GM21423 (cell line): ENCODE measurements at regions not wholly inside any gene's neighbourhood (a gene's known extent, or its start where the extent isn't known, plus 50 kb on each side); places are given as distances from the start of the nearest gene placed in this dataset.

Experiments
- ATAC-seq: cut with Tn5 transposase; IDR thresholded peaks from one replicate; pipeline ENCODE4 v1.9.1; 2021; ENCODE audit warnings: mild to moderate bottlenecking, moderate library complexity; ENCODE audit not compliant: unreplicated experiment

DNA sequence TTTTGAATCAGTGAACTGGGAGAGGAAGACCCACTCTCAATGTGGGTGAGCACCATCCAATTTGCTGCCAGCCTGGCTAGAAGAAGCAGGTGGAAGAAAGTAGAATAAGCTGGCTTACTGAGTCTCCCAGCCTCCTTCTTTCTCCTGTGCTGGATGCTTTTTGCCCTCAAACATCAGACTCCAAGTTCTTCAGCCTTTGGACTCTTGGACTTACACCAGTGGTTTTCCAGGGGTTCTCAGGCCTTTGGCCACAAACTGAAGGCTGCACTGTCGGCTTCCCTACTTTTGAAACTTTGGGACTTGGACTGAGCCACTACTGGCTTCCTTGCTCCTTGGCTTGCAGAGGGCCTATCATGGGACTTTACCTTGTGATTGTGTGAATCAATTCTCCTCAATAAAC lies 804.2 kb upstream of the SLITRK1 start:
- no peak for ATAC-seq

GRCh38 chr13:84684804-84685203 lies 802.5 kb upstream of the SLITRK1 start:
- ATAC-seq, result no peak

GRCh38 chr13:84684048-84684662 lies 801.9 kb upstream of the SLITRK1 start:
- no peak for ATAC-seq

- no peak for ATAC-seq
These were observed 801.2 kb upstream of the SLITRK1 start for GRCh38 chr13:84683448-84683847.

- no peak for ATAC-seq
These were observed 795.6 kb upstream of the SLITRK1 start for GRCh38 chr13:84677836-84678235.

DNA sequence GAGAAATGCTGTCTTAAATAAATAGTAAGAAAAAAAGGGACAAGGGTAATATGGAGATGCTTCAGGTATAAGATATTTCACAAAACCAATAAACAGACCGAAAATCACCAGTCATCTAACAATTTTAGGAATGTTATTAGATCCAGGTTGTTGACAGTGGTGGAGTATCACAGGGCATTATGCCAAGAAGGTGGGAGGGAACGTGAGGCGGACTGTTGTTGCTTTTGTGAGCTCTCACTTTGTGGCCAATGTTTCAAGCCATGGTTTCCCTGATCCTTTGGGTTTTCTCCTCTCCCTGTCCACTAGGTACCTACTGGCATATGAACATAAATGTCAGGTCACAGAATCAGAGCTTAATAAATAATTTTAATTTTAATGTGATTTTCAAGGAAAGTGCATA lies 790.3 kb upstream of the SLITRK1 start:
- ATAC-seq, result no peak

DNA sequence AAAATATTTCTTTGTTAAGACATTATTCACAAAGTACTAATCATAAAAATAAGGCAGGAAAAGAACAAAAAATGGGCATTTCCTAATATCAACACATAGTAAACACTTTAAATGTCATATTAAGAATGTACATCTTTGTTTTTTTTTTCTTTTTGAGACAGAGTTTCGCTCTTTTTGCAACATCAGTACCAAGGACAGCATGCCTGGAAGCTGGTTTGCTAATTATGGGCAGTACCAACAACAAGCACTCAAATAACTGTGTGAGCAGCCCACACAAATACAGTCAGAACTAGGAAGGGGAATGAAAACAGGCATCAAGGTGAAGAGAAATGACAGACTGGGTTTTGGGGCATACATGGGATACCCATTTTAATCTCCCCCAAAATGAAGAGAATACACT lies 788.0 kb upstream of the SLITRK1 start:
- no peak for ATAC-seq

DNA sequence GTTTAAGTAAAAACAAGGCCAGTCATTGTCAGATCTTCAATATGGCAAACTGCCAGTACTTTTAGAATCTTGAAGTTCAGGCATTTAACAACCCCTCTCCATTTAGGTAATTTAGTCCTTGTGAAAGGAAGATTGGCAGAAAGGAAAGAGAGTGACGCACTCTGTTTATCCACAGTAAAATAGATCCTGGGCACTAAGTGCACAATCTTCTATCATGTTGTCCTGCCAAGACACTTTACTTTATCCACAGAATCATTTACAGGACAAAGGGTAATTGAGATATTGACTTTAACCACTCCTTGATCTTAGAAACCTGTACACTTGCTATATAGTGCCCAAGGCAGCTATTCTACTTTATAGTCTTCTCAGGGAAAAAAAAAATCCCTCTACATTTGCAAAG lies 786.4 kb upstream of the SLITRK1 start:
- ATAC-seq, result no peak

- no peak for ATAC-seq
These were observed 780.2 kb upstream of the SLITRK1 start for GRCh38 chr13:84662491-84662890.

GRCh38 chr13:84661718-84662117 lies 779.4 kb upstream of the SLITRK1 start:
- no peak for ATAC-seq

DNA sequence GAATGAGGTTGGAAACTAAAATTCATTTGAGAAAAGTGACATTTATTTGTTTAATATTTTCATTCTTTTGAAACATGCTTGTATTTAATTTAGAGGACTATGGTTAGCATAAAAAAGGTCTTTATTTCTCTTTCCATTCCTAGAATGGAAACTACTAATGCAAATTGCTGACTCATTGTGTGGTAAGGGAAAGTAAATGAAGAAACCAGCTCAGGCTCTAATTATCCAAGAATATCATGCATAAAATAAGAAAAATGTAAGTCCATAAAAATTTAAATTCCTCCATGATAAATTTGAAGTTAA lies 777.0 kb upstream of the SLITRK1 start:
- no peak for ATAC-seq

- no peak for ATAC-seq
These were observed 776.5 kb upstream of the SLITRK1 start for GRCh38 chr13:84658491-84659358.

GRCh38 chr13:84655677-84656076 lies 773.4 kb upstream of the SLITRK1 start:
- no peak for ATAC-seq

- no peak for ATAC-seq
These were observed 772.5 kb upstream of the SLITRK1 start for GRCh38 chr13:84654654-84655275.

DNA sequence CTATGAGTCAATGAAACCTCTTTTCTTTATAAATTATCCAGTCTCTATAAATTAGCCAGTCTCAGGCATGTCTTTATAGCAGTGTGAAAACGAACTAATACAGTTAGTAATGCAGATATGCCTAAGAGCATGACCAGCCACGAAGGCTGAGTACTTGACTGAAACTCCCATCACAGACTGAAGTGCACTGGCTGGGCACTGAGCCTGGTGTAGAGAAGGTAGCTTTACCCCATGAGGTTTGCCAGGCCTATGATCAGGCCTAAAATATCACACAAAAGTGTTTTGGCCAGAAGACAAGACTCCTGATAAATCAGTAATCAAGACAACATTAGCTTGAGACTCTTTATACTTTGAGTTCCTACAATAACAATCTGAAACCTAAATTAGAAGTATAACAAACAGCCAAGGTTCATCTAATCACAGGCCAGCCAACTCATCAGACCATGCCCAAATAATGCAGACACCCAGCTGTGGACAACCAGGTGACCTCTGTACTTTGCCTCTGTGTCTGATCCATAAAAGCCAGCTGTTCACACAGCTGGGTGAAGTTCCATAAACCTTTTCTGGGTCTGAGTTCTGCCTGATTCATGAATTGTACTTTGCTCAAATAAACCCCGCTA lies 771.8 kb upstream of the SLITRK1 start:
- no peak for ATAC-seq

- no peak for ATAC-seq
These were observed 769.4 kb upstream of the SLITRK1 start for GRCh38 chr13:84651705-84652104.

GRCh38 chr13:84651288-84651687 lies 769.0 kb upstream of the SLITRK1 start:
- no peak for ATAC-seq

DNA sequence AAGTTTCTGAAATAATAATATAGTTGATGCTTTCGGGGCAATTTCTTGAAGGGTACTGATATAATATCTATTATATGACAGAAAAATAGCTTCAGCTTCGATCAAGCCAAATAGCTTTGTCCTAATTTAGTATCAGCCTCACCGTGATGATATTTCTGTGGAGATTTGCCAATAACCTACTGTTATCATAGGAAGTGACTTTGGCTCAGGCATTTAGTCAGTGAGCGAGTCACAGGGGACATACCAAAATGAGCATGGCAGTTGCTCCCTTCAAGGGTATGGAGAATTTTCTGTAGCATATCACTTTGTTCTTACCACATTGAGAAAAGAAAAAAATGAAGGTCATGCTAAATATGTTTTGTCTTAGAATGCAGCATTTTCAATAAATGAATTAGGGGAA lies 767.6 kb upstream of the SLITRK1 start:
- no peak for ATAC-seq

GRCh38 chr13:84648069-84648640 lies 765.9 kb upstream of the SLITRK1 start:
- ATAC-seq, result no peak

DNA sequence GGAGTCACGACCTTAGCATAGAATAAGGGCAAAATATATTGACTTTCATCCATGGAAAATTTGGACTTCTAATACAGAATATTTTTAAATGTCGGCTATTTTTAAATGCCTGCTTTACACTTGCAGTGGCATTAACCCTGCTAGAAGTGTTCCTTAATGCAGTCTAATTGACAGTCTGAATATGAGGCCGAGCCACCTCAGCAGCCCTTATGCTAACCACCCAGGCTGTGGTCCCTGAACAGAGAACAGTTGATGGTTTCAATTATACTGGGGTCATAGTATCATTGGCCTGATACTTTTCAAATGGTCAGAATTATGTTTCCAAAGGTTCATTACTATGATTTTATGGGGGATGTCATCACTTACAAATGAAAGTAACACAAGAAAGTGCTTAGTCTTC lies 764.7 kb upstream of the SLITRK1 start:
- ATAC-seq, result no peak

- no peak for ATAC-seq
These were observed 763.1 kb upstream of the SLITRK1 start for GRCh38 chr13:84645196-84646012.
